Colonic mucosa (tissue), 4 donors: ENCODE measurements at regions not wholly inside any gene's neighbourhood (a gene's known extent, or its start where the extent isn't known, plus 50 kb on each side); places are given as distances from the start of the nearest gene placed in this dataset.

ENCODE experiments used
- DNase-seq: peaks from one replicate; pipeline ENCODE4 v3.0.0-alpha.2; 2020
- H3K27ac ChIP-seq: fragments of 200-600 bp; one replicate; pipeline ENCODE4 v1.8.0; 2021
- H3K27me3 ChIP-seq: fragments of 200-600 bp; one replicate; pipeline ENCODE4 v1.8.0; 2021
- H3K36me3 ChIP-seq: fragments of 200-600 bp; one replicate; pipeline ENCODE4 v1.8.0; 2021
- H3K4me1 ChIP-seq: fragments of 200-600 bp; one replicate; pipeline ENCODE4 v1.8.0; 2021; ENCODE audit warnings: mild to moderate bottlenecking
- H3K4me3 ChIP-seq: fragments of 200-600 bp; one replicate; pipeline ENCODE4 v1.8.0; 2021
- H3K9ac ChIP-seq, 2 donors: one replicate each; pipeline ENCODE4 v1.7.0; 2013; ENCODE audit warnings: control low read depth in 2 of 2, low read depth in 2 of 2, low read length in 2 of 2
- H3K9me3 ChIP-seq: fragments of 200-600 bp; one replicate; pipeline ENCODE4 v1.8.0; 2021
- CTCF ChIP-seq: fragments of 200-600 bp; IDR thresholded peaks from one replicate; pipeline ENCODE4 v1.8.0; 2022; ENCODE audit warnings: antibody characterized with exemption, mild to moderate bottlenecking
- intact Hi-C: fragments of 100-400 bp; cut with DNase I; formaldehyde crosslinking; loops from one replicate; pipeline ENCODE4 v1.14.1; 2022
- donor health status: healthy.
- donor health status: DM: no; HTN: no; CAD: no.
- donor health status: DM: no; HTN: no; CAD: no.

DNA sequence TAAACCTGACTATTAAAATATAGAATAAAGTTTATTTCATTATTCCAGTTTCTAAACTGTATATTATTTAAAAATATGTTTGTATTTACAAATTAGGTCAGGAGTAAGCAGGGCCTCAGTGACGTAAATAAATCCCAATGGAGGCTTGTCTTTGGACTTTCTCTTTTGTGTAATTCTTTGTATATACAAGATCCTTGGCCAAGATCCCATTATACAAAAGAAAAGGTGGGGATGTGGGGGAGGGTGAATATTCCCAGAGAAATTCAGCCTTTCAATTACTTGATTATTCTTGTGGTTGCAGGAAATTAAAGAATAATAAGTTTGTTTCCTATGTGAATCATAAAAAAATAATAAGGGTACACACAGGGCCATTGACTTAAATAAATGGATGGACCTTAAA, 178.7 kb upstream of the PRPS1L1 start:
- Histone ChIP-seq H3K4me1 (no peaks in the 10 kb centered on the region), H3K9ac (no peak overlapping the region), H3K9me3 (no peaks in the 10 kb centered on the region), H3K27me3 (no peaks in the 10 kb centered on the region), H3K36me3 (no peaks in the 10 kb centered on the region), H3K27ac (no peak overlapping the region), H3K4me3 (no peak overlapping the region)
- intact Hi-C loops: no loop called here
- DNase-seq: no peak
- no peak for TF ChIP-seq CTCF

DNA sequence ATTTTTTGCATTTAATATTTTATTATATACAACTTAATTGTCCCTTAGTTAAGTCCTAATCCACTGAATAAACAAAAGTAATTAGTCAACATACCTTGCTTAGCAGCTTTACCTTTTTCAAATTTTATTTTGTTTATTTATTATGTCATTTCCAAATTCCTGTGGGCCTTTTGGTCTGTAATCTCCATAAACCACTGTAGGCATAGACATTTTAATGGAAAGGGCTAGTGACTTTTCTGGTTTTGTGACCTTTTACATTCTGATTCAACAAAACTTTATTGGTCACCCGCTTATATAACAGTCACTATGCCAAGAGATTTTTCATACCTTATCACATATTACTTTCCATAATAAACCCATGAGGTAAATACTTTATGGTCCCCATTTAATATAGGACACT, 181.3 kb upstream of the PRPS1L1 start:
- Histone ChIP-seq H3K9me3 (no peaks in the 10 kb centered on the region), H3K27ac (no peak overlapping the region), H3K4me3 (no peak overlapping the region), H3K9ac (no peak overlapping the region), H3K36me3 (no peaks in the 10 kb centered on the region), H3K4me1 (no peaks in the 10 kb centered on the region), H3K27me3 (no peaks in the 10 kb centered on the region)
- intact Hi-C loops: no loop called here
- no peak for DNase-seq
- no peak for TF ChIP-seq CTCF

DNA sequence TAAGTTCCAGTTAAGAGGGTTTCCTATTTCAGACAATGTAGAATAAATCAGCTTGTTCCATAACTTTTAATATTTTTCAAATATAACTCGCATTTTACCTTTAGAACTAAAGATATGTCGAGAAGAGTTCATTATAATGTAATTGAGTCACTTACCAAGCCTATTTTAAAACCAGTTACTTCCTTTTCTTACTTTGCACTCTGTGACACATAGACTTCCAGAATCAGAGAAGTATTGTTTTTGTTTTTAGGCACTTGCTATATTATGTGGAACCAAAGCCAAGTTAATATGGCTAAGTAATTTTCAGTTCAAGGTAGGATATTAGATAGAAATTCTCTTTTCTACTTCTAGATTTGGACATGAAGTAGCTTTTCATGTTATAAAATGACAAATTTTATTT, 182.7 kb upstream of the PRPS1L1 start:
- TF ChIP-seq CTCF: no peak
- Histone ChIP-seq H3K9me3 (no peaks in the 10 kb centered on the region), H3K27me3 (no peaks in the 10 kb centered on the region), H3K4me3 (no peak overlapping the region), H3K36me3 (no peaks in the 10 kb centered on the region), H3K9ac (no peak overlapping the region), H3K4me1 (no peaks in the 10 kb centered on the region), H3K27ac (no peak overlapping the region)
- no peak for DNase-seq
- intact Hi-C loops: loop anchor here (5.0 kb wide), 1 partner anchor 112 kb away; no protein-coding TSS in a partner anchor

DNA sequence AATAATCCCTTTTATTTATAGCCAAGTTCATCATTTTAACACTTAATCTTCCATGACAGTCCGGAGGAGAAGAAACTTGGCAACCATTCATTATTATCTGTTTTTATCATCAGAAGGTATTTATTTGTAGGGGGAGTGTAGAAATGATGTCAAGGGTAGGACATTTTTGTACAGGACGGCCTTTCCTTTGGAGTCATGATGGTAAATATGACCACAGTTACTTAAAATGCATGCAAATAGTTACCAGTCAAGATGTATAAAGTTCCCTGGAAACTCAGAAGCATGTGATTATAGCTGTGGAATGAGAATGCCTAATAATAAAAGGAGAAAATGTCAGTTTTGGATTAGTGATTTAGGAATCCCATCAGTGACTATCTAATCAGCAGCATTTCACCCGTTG, 183.1 kb upstream of the PRPS1L1 start:
- Histone ChIP-seq H3K27me3 (no peaks in the 10 kb centered on the region), H3K27ac (no peak overlapping the region), H3K4me3 (no peak overlapping the region), H3K36me3 (no peaks in the 10 kb centered on the region), H3K9ac (no peak overlapping the region), H3K4me1 (no peaks in the 10 kb centered on the region), H3K9me3 (no peaks in the 10 kb centered on the region)
- no peak for TF ChIP-seq CTCF
- no peak for DNase-seq
- intact Hi-C loops: loop anchor here (5.0 kb wide), 1 partner anchor 112 kb away; no protein-coding TSS in a partner anchor

DNA sequence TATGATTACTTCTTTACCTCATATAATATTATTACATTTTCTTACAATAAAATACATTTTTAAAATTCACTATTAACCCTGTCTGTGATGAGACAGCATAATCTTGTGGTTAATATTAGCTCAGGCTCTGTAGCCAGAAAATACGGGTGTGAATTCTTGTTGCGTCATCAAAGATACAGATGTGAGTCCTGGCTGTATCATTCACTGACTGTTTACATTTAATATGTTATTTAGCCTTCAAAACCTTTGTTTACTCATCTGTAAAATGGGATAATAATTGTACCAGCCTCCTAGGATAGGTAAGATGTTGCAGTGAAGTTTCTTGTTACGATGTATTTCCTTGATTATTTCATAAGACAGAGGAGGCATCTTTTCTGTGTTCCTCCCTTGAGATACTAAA, 184.7 kb upstream of the PRPS1L1 start:
- Histone ChIP-seq H3K4me3 (no peak overlapping the region), H3K27ac (no peak overlapping the region), H3K27me3 (no peaks in the 10 kb centered on the region), H3K36me3 (no peaks in the 10 kb centered on the region), H3K4me1 (no peaks in the 10 kb centered on the region), H3K9ac (no peak overlapping the region), H3K9me3 (no peaks in the 10 kb centered on the region)
- intact Hi-C loops: loop anchor here (5.0 kb wide), 1 partner anchor 110 kb away; no protein-coding TSS in a partner anchor
- no peak for DNase-seq
- TF ChIP-seq CTCF: no peak

- intact Hi-C loops: loop anchor here (5.0 kb wide), 1 partner anchor 110 kb away; no protein-coding TSS in a partner anchor
- TF ChIP-seq CTCF: no peak
- Histone ChIP-seq H3K4me3 (no peak overlapping the region), H3K4me1 (no peaks in the 10 kb centered on the region), H3K27ac (no peak overlapping the region), H3K9me3 (no peaks in the 10 kb centered on the region), H3K27me3 (no peaks in the 10 kb centered on the region), H3K36me3 (no peaks in the 10 kb centered on the region), H3K9ac (no peak overlapping the region)
- DNase-seq: no peak
These were observed 185.1 kb upstream of the PRPS1L1 start for GRCh38 chr7:18212758-18213157.
